NCI-H2196 treated with DMSO at 0.1 percent for 48 hours (cell line): ENCODE measurements at regions not wholly inside any gene's neighbourhood (a gene's known extent, or its start where the extent isn't known, plus 50 kb on each side); places are given as distances from the start of the nearest gene placed in this dataset.
"Not testable (repeated sequence)": the region's sequence is repeated elsewhere in the genome, so short reads cannot be mapped to it uniquely, and the experiment has no call there.

Source experiments
- DNase-seq: peaks from one replicate; lab custom pipeline; 2025; ENCODE audit not compliant: unreplicated experiment; lab: John Stamatoyannopoulos, UW

GRCh38 chr7:6882321-6882721 is 56.2 kb upstream of the CCZ1B start:
- not testable (repeated sequence) for DNase-seq

- not testable (repeated sequence) for DNase-seq
Measured at GRCh38 chr7:6883756-6884155, 57.7 kb upstream of the CCZ1B start.

- DNase-seq: no peak
Measured at GRCh38 chr7:6886198-6886597, 60.1 kb upstream of the CCZ1B start.

- DNase-seq: not testable (repeated sequence)
Measured at GRCh38 chr7:6888267-6889045, 62.4 kb upstream of the CCZ1B start.

- DNase-seq: no peak
Measured at GRCh38 chr7:6889252-6889812, 63.3 kb upstream of the CCZ1B start.

GRCh38 chr7:6902097-6902518 is 76.0 kb upstream of the CCZ1B start:
- DNase-seq: not testable (repeated sequence)

- DNase-seq: not testable (repeated sequence)
Measured at GRCh38 chr7:6903289-6903688, 77.2 kb upstream of the CCZ1B start.

- not testable (repeated sequence) for DNase-seq
Measured at GRCh38 chr7:6903792-6904191, 77.7 kb upstream of the CCZ1B start.

- no peak for DNase-seq
Measured at GRCh38 chr7:6917258-6917657, 91.2 kb upstream of the CCZ1B start.

- DNase-seq: not testable (repeated sequence)
Measured at GRCh38 chr7:6919169-6919568, 93.1 kb upstream of the CCZ1B start.

- DNase-seq: not testable (repeated sequence)
Measured at GRCh38 chr7:6924523-6924922, 98.4 kb upstream of the CCZ1B start.

- DNase-seq: not testable (repeated sequence)
Measured at GRCh38 chr7:6926193-6927174, 100.4 kb upstream of the CCZ1B start.

- not testable (repeated sequence) for DNase-seq
Measured at GRCh38 chr7:6927643-6928042, 101.6 kb upstream of the CCZ1B start.

- not testable (repeated sequence) for DNase-seq
Measured at GRCh38 chr7:6929588-6929987, 103.5 kb upstream of the CCZ1B start.

GRCh38 chr7:6930081-6930635 is 104.1 kb upstream of the CCZ1B start:
- not testable (repeated sequence) for DNase-seq

- not testable (repeated sequence) for DNase-seq
Measured at GRCh38 chr7:6930787-6931186, 104.7 kb upstream of the CCZ1B start.

- DNase-seq: not testable (repeated sequence)
Measured at GRCh38 chr7:6931456-6931855, 105.4 kb upstream of the CCZ1B start.

- not testable (repeated sequence) for DNase-seq
Measured at GRCh38 chr7:6933954-6934632, 108.0 kb upstream of the CCZ1B start.

- DNase-seq: no peak
Measured at GRCh38 chr7:6934981-6935380, 108.9 kb upstream of the CCZ1B start.

- DNase-seq: not testable (repeated sequence)
Measured at GRCh38 chr7:6936626-6937025, 110.6 kb upstream of the CCZ1B start.
